BLaER1 (cell line): ENCODE measurements at regions not wholly inside any gene's neighbourhood (a gene's known extent, or its start where the extent isn't known, plus 50 kb on each side); places are given as distances from the start of the nearest gene placed in this dataset.

Experiments used
- H3K27ac ChIP-seq: shearing (Covaris generic); formaldehyde crosslinking; 2 replicates; pipeline ENCODE4 v1.8.1; 2022
- H3K27me3 ChIP-seq: shearing (Covaris generic); formaldehyde crosslinking; 2 replicates; pipeline ENCODE4 v1.8.1; 2022
- H3K36me3 ChIP-seq: shearing (Covaris generic); formaldehyde crosslinking; 2 replicates; pipeline ENCODE4 v1.8.1; 2022
- H3K4me1 ChIP-seq: shearing (Covaris generic); formaldehyde crosslinking; 2 replicates; pipeline ENCODE4 v1.8.1; 2022
- H3K4me2 ChIP-seq: shearing (Covaris generic); formaldehyde crosslinking; 2 replicates; pipeline ENCODE4 v1.8.1; 2022
- H3K4me3 ChIP-seq: shearing (Covaris generic); formaldehyde crosslinking; 2 replicates; pipeline ENCODE4 v1.8.1; 2022
- H3K9ac ChIP-seq: shearing (Covaris generic); formaldehyde crosslinking; 2 replicates; pipeline ENCODE4 v1.8.1; 2022
- H3K9me3 ChIP-seq: shearing (Covaris generic); formaldehyde crosslinking; 2 replicates; pipeline ENCODE4 v1.8.1; 2022
- H4K20me1 ChIP-seq: shearing (Covaris generic); formaldehyde crosslinking; 2 replicates; pipeline ENCODE4 v1.8.1; 2022
- Cebpa-rat ChIP-seq: shearing (Covaris generic); IDR thresholded peaks from 2 replicates; pipeline ENCODE4 v1.8.1; 2022

GRCh38 chr18:2302628-2303516 is 268.4 kb downstream of the METTL4 start:
- Histone ChIP-seq H3K9ac (no peak overlapping the region), H3K4me2 (no peak overlapping the region), H3K36me3 (no peaks in the 10 kb centered on the region), H3K4me1 (no peaks in the 10 kb centered on the region), H3K27me3 (no peaks in the 10 kb centered on the region), H3K4me3 (no peak overlapping the region), H3K27ac (no peak overlapping the region), H3K9me3 (no peaks in the 10 kb centered on the region), H4K20me1 (no peaks in the 10 kb centered on the region)
- no peak for TF ChIP-seq Cebpa-rat

GRCh38 chr18:2303517-2304238 is 267.6 kb downstream of the METTL4 start:
- no peak overlapping the region for H3K4me3 ChIP-seq
- no peaks in the 10 kb centered on the region for H3K36me3 ChIP-seq
- H4K20me1 ChIP-seq = no peaks in the 10 kb centered on the region
- no peak overlapping the region for H3K4me2 ChIP-seq
- H3K9me3 ChIP-seq = no peaks in the 10 kb centered on the region
- H3K9ac ChIP-seq = no peak overlapping the region
- no peaks in the 10 kb centered on the region for H3K4me1 ChIP-seq
- H3K27me3 ChIP-seq = no peaks in the 10 kb centered on the region
- no peak overlapping the region for H3K27ac ChIP-seq
- no peak for TF ChIP-seq Cebpa-rat

- Histone ChIP-seq H3K9me3 (no peaks in the 10 kb centered on the region), H3K27me3 (no peaks in the 10 kb centered on the region), H3K9ac (no peak overlapping the region), H4K20me1 (no peaks in the 10 kb centered on the region), H3K27ac (no peak overlapping the region), H3K36me3 (no peaks in the 10 kb centered on the region), H3K4me2 (no peak overlapping the region), H3K4me3 (no peak overlapping the region), H3K4me1 (no peaks in the 10 kb centered on the region)
- no peak for TF ChIP-seq Cebpa-rat
Observed at GRCh38 chr18:2304378-2305175, 266.7 kb downstream of the METTL4 start.

GRCh38 chr18:2306606-2307005 is 264.7 kb downstream of the METTL4 start:
- TF ChIP-seq Cebpa-rat = no peak
- H3K4me3 ChIP-seq = no peak overlapping the region
- no peaks in the 10 kb centered on the region; the same call in 1 of the 2 replicates for H3K9me3 ChIP-seq

GRCh38 chr18:2310886-2311285 is 260.4 kb downstream of the METTL4 start:
- Histone ChIP-seq H3K4me1 (peaks cover 10% of the 10 kb centered on the region), H3K4me2 (no peak overlapping the region), H3K27ac (no peak overlapping the region), H3K27me3 (no peaks in the 10 kb centered on the region), H3K36me3 (no peaks in the 10 kb centered on the region), H3K9ac (no peak overlapping the region), H3K9me3 (no peaks in the 10 kb centered on the region; the same call in 1 of the 2 replicates), H4K20me1 (no peaks in the 10 kb centered on the region), H3K4me3 (no peak overlapping the region)
- TF ChIP-seq Cebpa-rat = no peak

More at GRCh38 chr18:2306606-2307005, 264.7 kb downstream of the METTL4 start:
- no peak overlapping the region for H3K9ac ChIP-seq
- no peaks in the 10 kb centered on the region for H4K20me1 ChIP-seq
- no peaks in the 10 kb centered on the region for H3K4me1 ChIP-seq
- H3K36me3 ChIP-seq = no peaks in the 10 kb centered on the region
- H3K27ac ChIP-seq = no peak overlapping the region
- H3K27me3 ChIP-seq = no peaks in the 10 kb centered on the region
- H3K4me2 ChIP-seq = no peak overlapping the region

- H3K4me2 ChIP-seq = peak overlapping the region; percentile 22; the same call in 1 of the 2 replicates
- H3K27ac ChIP-seq = no peak overlapping the region
- no peak overlapping the region for H3K4me3 ChIP-seq
- no peaks in the 10 kb centered on the region for H3K27me3 ChIP-seq
- no peak for TF ChIP-seq Cebpa-rat
- H3K36me3 ChIP-seq = no peaks in the 10 kb centered on the region
- no peak overlapping the region for H3K9ac ChIP-seq
- peaks cover 10% of the 10 kb centered on the region for H3K4me1 ChIP-seq
- no peaks in the 10 kb centered on the region; the same call in 1 of the 2 replicates for H3K9me3 ChIP-seq
- no peaks in the 10 kb centered on the region for H4K20me1 ChIP-seq
Observed at GRCh38 chr18:2312440-2312839, 258.9 kb downstream of the METTL4 start.

- Histone ChIP-seq H3K27me3 (no peaks in the 10 kb centered on the region), H3K27ac (no peak overlapping the region), H3K9ac (no peak overlapping the region), H3K9me3 (no peaks in the 10 kb centered on the region; the same call in 1 of the 2 replicates), H3K4me3 (no peak overlapping the region), H4K20me1 (no peaks in the 10 kb centered on the region), H3K36me3 (no peaks in the 10 kb centered on the region), H3K4me1 (peaks cover 10% of the 10 kb centered on the region), H3K4me2 (no peak overlapping the region)
- no peak for TF ChIP-seq Cebpa-rat
Observed at GRCh38 chr18:2313332-2313731, 258.0 kb downstream of the METTL4 start.

GRCh38 chr18:2316082-2316750 is 255.1 kb downstream of the METTL4 start:
- Histone ChIP-seq H3K4me1 (peaks cover 10% of the 10 kb centered on the region), H3K9me3 (peaks cover 14% of the 10 kb centered on the region), H3K27ac (no peak overlapping the region), H3K27me3 (no peaks in the 10 kb centered on the region), H3K4me2 (no peak overlapping the region), H3K36me3 (no peaks in the 10 kb centered on the region), H3K4me3 (no peak overlapping the region), H4K20me1 (no peaks in the 10 kb centered on the region), H3K9ac (no peak overlapping the region)
- TF ChIP-seq Cebpa-rat = no peak
